Left forelimb (tissue), 1 donor: ENCODE measurements at regions not wholly inside any gene's neighbourhood (a gene's known extent, or its start where the extent isn't known, plus 50 kb on each side); places are given as distances from the start of the nearest gene placed in this dataset.
"Not testable (repeated sequence)": the region's sequence is repeated elsewhere in the genome, so short reads cannot be mapped to it uniquely, and the experiment has no call there.

ENCODE experiments used
- DNase-seq: peaks from one replicate; pipeline ENCODE4 v3.0.0-alpha.2; 2018; ENCODE audit warnings: low spot score

- no peak for DNase-seq
These were observed 875.8 kb downstream of the EPHA4 start for GRCh38 chr2:220696280-220696669.

GRCh38 chr2:220697011-220697410 is 875.1 kb downstream of the EPHA4 start:
- DNase-seq: no peak

GRCh38 chr2:220701115-220701514 is 871.0 kb downstream of the EPHA4 start:
- DNase-seq: no peak

GRCh38 chr2:220703279-220703678 is 868.8 kb downstream of the EPHA4 start:
- DNase-seq: no peak

- no peak for DNase-seq
These were observed 868.0 kb downstream of the EPHA4 start for GRCh38 chr2:220704081-220704480.

GRCh38 chr2:220704810-220705209 is 867.3 kb downstream of the EPHA4 start:
- DNase-seq: no peak

- no peak for DNase-seq
These were observed 866.4 kb downstream of the EPHA4 start for GRCh38 chr2:220705678-220706077.

- no peak for DNase-seq
These were observed 864.8 kb downstream of the EPHA4 start for GRCh38 chr2:220707261-220707660.

- no peak for DNase-seq
These were observed 863.7 kb downstream of the EPHA4 start for GRCh38 chr2:220708366-220708765.

- no peak for DNase-seq
These were observed 854.8 kb downstream of the EPHA4 start for GRCh38 chr2:220717283-220717682.

- DNase-seq: no peak
These were observed 835.3 kb downstream of the EPHA4 start for GRCh38 chr2:220736778-220737177.

GRCh38 chr2:220743203-220743602 is 828.9 kb downstream of the EPHA4 start:
- no peak for DNase-seq

GRCh38 chr2:220744861-220745260 is 827.2 kb downstream of the EPHA4 start:
- no peak for DNase-seq

- DNase-seq: no peak
These were observed 826.4 kb downstream of the EPHA4 start for GRCh38 chr2:220745682-220746081.

- DNase-seq: no peak
These were observed 824.4 kb downstream of the EPHA4 start for GRCh38 chr2:220747736-220748135.

GRCh38 chr2:220748875-220749479 is 823.1 kb downstream of the EPHA4 start:
- no peak for DNase-seq

- no peak for DNase-seq
These were observed 818.6 kb downstream of the EPHA4 start for GRCh38 chr2:220753486-220753885.

- no peak for DNase-seq
These were observed 815.5 kb downstream of the EPHA4 start for GRCh38 chr2:220756653-220757052.

GRCh38 chr2:220758376-220758775 is 813.7 kb downstream of the EPHA4 start:
- DNase-seq: not testable (repeated sequence)

- DNase-seq: no peak
These were observed 807.9 kb downstream of the EPHA4 start for GRCh38 chr2:220764171-220764570.

- DNase-seq: no peak
These were observed 804.4 kb downstream of the EPHA4 start for GRCh38 chr2:220767591-220768255.

- no peak for DNase-seq
These were observed 796.1 kb downstream of the EPHA4 start for GRCh38 chr2:220775856-220776488.

- not testable (repeated sequence) for DNase-seq
These were observed 793.0 kb downstream of the EPHA4 start for GRCh38 chr2:220779076-220779475.

- DNase-seq: no peak
These were observed 792.6 kb downstream of the EPHA4 start for GRCh38 chr2:220779511-220779910.
